GM12878 (cell line): ENCODE measurements at regions not wholly inside any gene's neighbourhood (a gene's known extent, or its start where the extent isn't known, plus 50 kb on each side); places are given as distances from the start of the nearest gene placed in this dataset.

Experiments
- ATAC-seq: fragments of 200-7000 bp; cut with Tn5 transposase; 3 replicates; pipeline ENCODE4 v1.9.1; 2020; ENCODE audit warnings: mild to moderate bottlenecking, moderate library complexity
- BruUV-seq: library from RNA; stranded (reverse); fragments of 400-500 nt; replicated peaks from 2 replicates; lab custom pipeline; 2021; lab: Mats Ljungman, UMichigan
- CTCF ChIA-PET: fragments of 300-600 bp; sonication (Branson Sonifier 250); formaldehyde crosslinking; extraction: SDS; loops from one replicate; lab custom pipeline; 2021; ENCODE audit warnings: inconsistent platforms; lab: Yijun Ruan, JAX
- POLR2A ChIA-PET: fragments of 350-600 bp; formaldehyde crosslinking; extraction: SDS; loops from one replicate; lab custom pipeline; 2021; ENCODE audit warnings: inconsistent platforms; lab: Charles Lee
- RAD21 ChIA-PET: fragments of 300-600 bp; sonication (Branson Sonifier 250); formaldehyde crosslinking; loops from one replicate; lab custom pipeline; 2023; ENCODE audit warnings: antibody characterized with exemption; ENCODE audit not compliant: unreplicated experiment; lab: Charles Lee
- SMC1A ChIA-PET: fragments of 300-600 bp; sonication (Branson Sonifier 250); formaldehyde crosslinking; loops from one replicate; lab custom pipeline; 2023; ENCODE audit not compliant: unreplicated experiment, uncharacterized antibody; lab: Charles Lee
- DNase-seq: peaks from one replicate; pipeline ENCODE4 v3.0.0-alpha.2; 2011; ENCODE audit warnings: low read depth, low spot score
- FAIRE-seq: peaks from 3 replicates; lab custom pipeline; 2011; peaks lifted over from hg19 to GRCh38; lab: Jason Lieb, UNC
- H2AFZ ChIP-seq: 2 replicates; pipeline ENCODE4 v1.6.0; 2011; ENCODE audit warnings: low read depth, low read length, control low read depth; ENCODE audit not compliant: control insufficient read depth
- H3K27ac ChIP-seq: 2 replicates; pipeline ENCODE4 v1.5.1; 2011; ENCODE audit warnings: control low read depth; ENCODE audit not compliant: control insufficient read depth, insufficient read depth
- H3K27me3 ChIP-seq, 2 experiments: replicated peaks in 1 of 2; 2 replicates each; pipeline versions ENCODE4 v1.6.0 to v1.6.1; 2011; ENCODE audit warnings: low read length in 1 of 2; ENCODE audit not compliant: control insufficient read depth in 2 of 2, insufficient read depth in 2 of 2
- H3K36me3 ChIP-seq, 2 experiments: 2 replicates each; pipeline ENCODE4 v1.5.1; 2011; ENCODE audit warnings: low read length in 1 of 2; ENCODE audit not compliant: control insufficient read depth in 2 of 2, insufficient read depth in 2 of 2
- H3K4me1 ChIP-seq: 2 replicates; pipeline ENCODE4 v1.6.1; 2011; ENCODE audit warnings: mild to moderate bottlenecking, low read length, moderate library complexity, mixed read lengths; ENCODE audit not compliant: control insufficient read depth, insufficient read depth
- H3K4me2 ChIP-seq: 2 replicates; pipeline ENCODE4 v1.6.0; 2011; ENCODE audit warnings: control low read depth; ENCODE audit not compliant: control insufficient read depth, insufficient read depth
- H3K4me3 ChIP-seq: fragments of 200-600 bp; sonication (generic); 2 replicates; pipeline ENCODE4 v1.5.1; 2016
- H3K79me2 ChIP-seq: 2 replicates; pipeline ENCODE4 v1.6.0; 2011; ENCODE audit warnings: low read length; ENCODE audit not compliant: control insufficient read depth, insufficient read depth
- H3K9ac ChIP-seq: 2 replicates; pipeline ENCODE4 v1.8.0; 2011; ENCODE audit warnings: low read length, control low read depth, mixed read lengths; ENCODE audit not compliant: control insufficient read depth, insufficient read depth
- H3K9me3 ChIP-seq: replicated peaks from 3 replicates; pipeline ENCODE4 v1.5.1; 2011; ENCODE audit warnings: mild to moderate bottlenecking, low read length; ENCODE audit not compliant: control insufficient read depth, insufficient read depth
- H4K20me1 ChIP-seq: 2 replicates; pipeline ENCODE4 v1.6.0; 2011; ENCODE audit not compliant: control insufficient read depth, insufficient read depth
- E4F1 ChIP-seq: fragments of 450-650 bp; IDR thresholded peaks from 2 replicates; pipeline ENCODE4 v1.6.1; 2018; ENCODE audit warnings: borderline replicate concordance, mild to moderate bottlenecking; ENCODE audit not compliant: partially characterized antibody
- HCFC1 ChIP-seq: fragments of 150-350 bp; IDR thresholded peaks from 2 replicates; pipeline ENCODE4 v1.6.1; 2014; ENCODE audit warnings: low read length
- HDAC6 ChIP-seq: fragments of 200-600 bp; sonication (generic); IDR thresholded peaks from one replicate; pipeline ENCODE4 v1.8.0; 2017; ENCODE audit warnings: antibody characterized with exemption; ENCODE audit not compliant: unreplicated experiment
- HDGF ChIP-seq: fragments of 450-650 bp; IDR thresholded peaks from 2 replicates; pipeline ENCODE4 v1.6.1; 2016; ENCODE audit warnings: antibody characterized with exemption
- PKNOX1 ChIP-seq: fragments of 450-650 bp; IDR thresholded peaks from 2 replicates; pipeline ENCODE4 v1.6.1; 2016; ENCODE audit warnings: mild to moderate bottlenecking
- RBBP5 ChIP-seq: fragments of 200-600 bp; sonication (generic); conservative IDR thresholded peaks from 2 replicates; pipeline ENCODE4 v1.6.1; 2016
- REST ChIP-seq: IDR thresholded peaks from 2 replicates; pipeline ENCODE4 v1.6.1; 2012; ENCODE audit warnings: mild to moderate bottlenecking, low read depth, low read length
- SUPT20H ChIP-seq: IDR thresholded peaks from 2 replicates; pipeline ENCODE4 v1.6.1; 2011; ENCODE audit warnings: low read depth, mild to moderate bottlenecking, low read length, moderate library complexity, borderline replicate concordance; ENCODE audit not compliant: control insufficient read depth
- SUZ12 ChIP-seq: fragments of 200-600 bp; sonication (generic); IDR thresholded peaks from one replicate; pipeline ENCODE4 v1.6.1; 2018; ENCODE audit warnings: antibody characterized with exemption, mild to moderate bottlenecking; ENCODE audit not compliant: unreplicated experiment
- TCF7 ChIP-seq: IDR thresholded peaks from 2 replicates; pipeline ENCODE4 v1.6.1; 2014; ENCODE audit warnings: antibody characterized with exemption, borderline replicate concordance
- ZBTB40 ChIP-seq: fragments of 450-650 bp; IDR thresholded peaks from 2 replicates; pipeline ENCODE4 v1.6.1; 2016; ENCODE audit warnings: mild to moderate bottlenecking, moderate library complexity, borderline replicate concordance
- ZNF274 ChIP-seq: IDR thresholded peaks from one replicate; pipeline ENCODE4 v1.8.0; 2011; ENCODE audit not compliant: insufficient read length, insufficient read depth
- ZZZ3 ChIP-seq: IDR thresholded peaks from 2 replicates; pipeline ENCODE4 v1.6.1; 2011; ENCODE audit warnings: low read depth; ENCODE audit not compliant: control insufficient read depth, insufficient read length
- WGBS: methylation state at CpG from one replicate; pipeline ENCODE4 v1.1.6; 2016; ENCODE audit warnings: low lambda C conversion rate; ENCODE audit not compliant: insufficient replicate concordance, insufficient coverage; ENCODE audit errors: missing lambda C conversion rate; 5-methylcytosine and 5-hydroxymethylcytosine counted together
- in situ Hi-C: fragments of 300-500 bp; cut with MboI; formaldehyde crosslinking; loops from 9 replicates; pipeline ENCODE4 v1.14.3; 2018; ENCODE audit warnings: mixed read lengths
- intact Hi-C: fragments of 100-400 bp; cut with micrococcal nuclease; formaldehyde crosslinking; loops from one replicate; pipeline ENCODE4 v1.14.2; 2022; ENCODE audit not compliant: unreplicated experiment

- POLR2A ChIA-PET, result no interaction called here
- H3K4me3 ChIP-seq, result no peak overlapping the region
- H3K9me3 ChIP-seq, result no peaks in the 10 kb centered on the region
- ATAC-seq (no peak), DNase-seq (no peak), FAIRE-seq (no peak)
- SMC1A ChIA-PET, result no interaction called here
- H3K9ac ChIP-seq, result no peak overlapping the region
- RAD21 ChIA-PET, result no interaction called here
- H3K4me1 ChIP-seq, result no peaks in the 10 kb centered on the region
- BruUV-seq, result no TSS peak
- H4K20me1 ChIP-seq, result no peaks in the 10 kb centered on the region
- 34% methylated on average over 4 of the region's 4 CpGs for WGBS
- no peak overlapping the region for H3K4me2 ChIP-seq
- intact Hi-C loops, result no loop called here
- H2AFZ ChIP-seq, result no peak overlapping the region
- CTCF ChIA-PET, result interaction anchor here (1.1 kb wide), 1 partner anchor 54 kb away, joined by 4 read pairs; no protein-coding TSS in a partner anchor
- 0 out of 4 replicates have a peak, but pooled peaks cover 0 to 1% of the 10 kb centered on the region in 2 experiments for H3K27me3 ChIP-seq
- H3K79me2 ChIP-seq, result no peaks in the 10 kb centered on the region
- H3K36me3 ChIP-seq, result no peaks in the 10 kb centered on the region
- in situ Hi-C loops, result no loop called here
- H3K27ac ChIP-seq, result no peak overlapping the region
- TF ChIP-seq HDAC6 (no peak), E4F1 (no peak), SUPT20H (no peak), HDGF (no peak), HCFC1 (no peak), RBBP5 (no peak), ZNF274 (no peak), ZZZ3 (no peak), SUZ12 (no peak), TCF7 (no peak), REST (no peak), PKNOX1 (no peak), ZBTB40 (no peak)
These were observed 49.8 kb upstream of the HEY2 start for GRCh38 chr6:125699591-125699990.
